ENCODE measurements at regions not wholly inside any gene's neighbourhood (a gene's known extent, or its start where the extent isn't known, plus 50 kb on each side); places are given as distances from the start of the nearest gene placed in this dataset.

DNA sequence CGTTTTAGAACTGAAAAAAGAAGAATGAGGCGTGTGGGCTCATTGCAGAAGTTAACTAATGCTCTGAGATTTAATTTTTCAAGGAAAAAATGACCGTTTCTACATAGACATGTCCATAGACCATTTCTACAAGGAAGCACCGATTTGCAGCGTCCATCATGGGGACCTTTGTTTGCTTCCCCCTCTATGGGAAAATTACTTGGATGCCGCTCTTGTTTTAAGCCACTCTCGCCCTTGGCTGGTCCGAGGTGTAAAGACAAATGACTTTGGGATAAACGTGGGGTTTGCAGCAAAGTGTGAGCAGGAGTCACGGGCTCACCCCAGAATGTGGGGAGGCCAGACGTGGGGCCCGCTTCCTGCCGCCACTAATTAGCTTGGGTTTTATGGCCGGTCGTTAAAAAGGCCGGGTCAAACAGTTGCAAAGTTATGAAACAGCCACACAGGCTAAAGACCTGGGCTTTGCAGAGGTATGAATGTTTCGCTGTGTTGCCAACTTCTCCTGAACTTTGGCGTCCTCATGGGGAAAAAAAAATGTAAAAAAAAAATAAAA is 235.9 kb downstream of the SHOX start:
- Histone ChIP-seq H3K27me3 (ENCODE audit: insufficient read depth, low read length) (no peaks in the 10 kb centered on the region), H3K36me3 (ENCODE audit: insufficient read depth, low read length) (no peaks in the 10 kb centered on the region), H2AFZ (ENCODE audit: low read depth, low read length) (no peak overlapping the region), H3K9me3 (ENCODE audit: low read length) (no peaks in the 10 kb centered on the region), H3K4me3 (ENCODE audit: low read length) (no peak overlapping the region), H3K4me1 (ENCODE audit: insufficient read depth, low read length) (no peaks in the 10 kb centered on the region)

DNA sequence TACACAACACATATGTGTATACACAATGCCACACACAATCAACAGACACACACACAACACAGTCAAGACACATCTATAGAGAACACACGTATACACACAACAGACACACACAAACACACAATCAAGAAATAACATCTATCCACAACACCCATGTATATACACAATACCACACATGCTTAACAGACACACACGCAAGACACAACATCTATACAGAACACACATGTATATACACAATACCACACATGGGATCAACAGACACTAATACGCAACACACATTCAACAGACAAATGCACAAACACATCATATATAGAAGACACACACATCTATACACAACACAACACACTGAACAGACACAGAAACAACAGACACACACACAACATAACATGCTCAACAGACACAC is 234.8 kb downstream of the SHOX start:
- Histone ChIP-seq H3K9me3 (ENCODE audit: low read length) (no peaks in the 10 kb centered on the region), H3K4me1 (ENCODE audit: insufficient read depth, low read length) (no peaks in the 10 kb centered on the region), H3K36me3 (ENCODE audit: insufficient read depth, low read length) (no peaks in the 10 kb centered on the region), H3K4me3 (ENCODE audit: low read length) (no peak overlapping the region), H2AFZ (ENCODE audit: low read depth, low read length) (no peak overlapping the region), H3K27me3 (ENCODE audit: insufficient read depth, low read length) (no peaks in the 10 kb centered on the region)

DNA sequence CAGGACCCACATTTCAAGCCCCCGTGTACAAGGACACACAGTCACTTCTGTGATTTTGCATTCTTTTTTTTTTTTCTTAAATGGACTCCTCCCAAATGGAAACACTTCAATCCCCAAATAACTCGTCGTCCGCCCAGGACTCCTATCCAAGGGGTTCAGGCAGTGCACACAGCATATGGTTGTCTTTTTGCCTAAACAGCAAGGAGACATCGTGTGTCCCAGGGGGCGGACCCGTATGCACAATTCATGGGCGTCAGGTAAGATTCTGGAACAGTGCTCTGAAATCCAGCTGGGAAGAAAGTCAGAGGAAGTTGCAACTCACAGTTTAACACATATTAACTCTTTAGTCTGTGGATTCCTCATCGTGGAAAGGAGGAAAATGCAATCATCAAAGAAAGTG is 231.3 kb downstream of the SHOX start:
- Histone ChIP-seq H3K27me3 (ENCODE audit: insufficient read depth, low read length) (no peaks in the 10 kb centered on the region), H3K9me3 (ENCODE audit: low read length) (no peaks in the 10 kb centered on the region), H2AFZ (ENCODE audit: low read depth, low read length) (no peak overlapping the region), H3K36me3 (ENCODE audit: insufficient read depth, low read length) (no peaks in the 10 kb centered on the region), H3K4me3 (ENCODE audit: low read length) (no peak overlapping the region), H3K4me1 (ENCODE audit: insufficient read depth, low read length) (no peaks in the 10 kb centered on the region)

- no peaks in the 10 kb centered on the region for H3K27me3 ChIP-seq (ENCODE audit: insufficient read depth, low read length)
- no peaks in the 10 kb centered on the region for H3K4me1 ChIP-seq (ENCODE audit: insufficient read depth, low read length)
- no peak overlapping the region for H3K4me3 ChIP-seq (ENCODE audit: low read length)
- no peaks in the 10 kb centered on the region for H3K9me3 ChIP-seq (ENCODE audit: low read length)
- H3K36me3 ChIP-seq (ENCODE audit: insufficient read depth, low read length): no peaks in the 10 kb centered on the region
- H2AFZ ChIP-seq (ENCODE audit: low read depth, low read length): no peak overlapping the region
Measured at GRCh38 chrX:861340-861890, 230.8 kb downstream of the SHOX start.

GRCh38 chrX:859329-859728 is 228.7 kb downstream of the SHOX start:
- H3K4me1 ChIP-seq (ENCODE audit: insufficient read depth, low read length): no peaks in the 10 kb centered on the region

DNA sequence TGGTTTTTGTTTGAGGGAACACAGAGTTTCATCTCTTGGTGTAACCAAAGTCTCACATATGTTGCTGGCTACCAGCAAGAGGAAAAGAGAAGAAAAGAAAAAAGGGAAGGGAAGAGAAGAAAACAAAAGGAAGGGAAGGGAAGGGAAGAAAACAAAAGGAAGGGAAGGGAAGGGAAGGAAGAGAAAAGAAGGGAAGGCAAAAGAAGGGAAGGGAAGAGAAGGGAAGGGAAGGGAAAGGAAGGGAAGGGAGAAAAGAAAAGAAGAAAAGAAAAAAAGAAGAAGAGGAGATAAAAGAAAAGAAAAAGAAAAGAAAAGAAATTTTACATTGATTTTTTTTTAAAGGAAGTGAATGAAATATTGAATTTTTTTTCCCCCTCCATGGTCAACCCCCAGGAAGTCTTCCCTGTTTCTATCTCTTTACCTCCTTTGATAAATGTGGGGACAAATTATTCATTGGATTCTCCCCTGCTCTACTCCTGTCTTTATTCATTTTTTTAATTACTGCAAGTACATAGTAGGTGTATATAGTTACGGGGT is 228.0 kb downstream of the SHOX start:
- Histone ChIP-seq H3K9me3 (ENCODE audit: low read length) (no peaks in the 10 kb centered on the region), H3K4me1 (ENCODE audit: insufficient read depth, low read length) (no peaks in the 10 kb centered on the region), H3K4me3 (ENCODE audit: low read length) (no peak overlapping the region), H3K36me3 (ENCODE audit: insufficient read depth, low read length) (no peaks in the 10 kb centered on the region), H3K27me3 (ENCODE audit: insufficient read depth, low read length) (no peaks in the 10 kb centered on the region), H2AFZ (ENCODE audit: low read depth, low read length) (no peak overlapping the region)

More at GRCh38 chrX:859329-859728, 228.7 kb downstream of the SHOX start:
- Histone ChIP-seq H3K36me3 (ENCODE audit: insufficient read depth, low read length) (no peaks in the 10 kb centered on the region), H2AFZ (ENCODE audit: low read depth, low read length) (no peak overlapping the region), H3K27me3 (ENCODE audit: insufficient read depth, low read length) (no peaks in the 10 kb centered on the region), H3K4me3 (ENCODE audit: low read length) (no peak overlapping the region), H3K9me3 (ENCODE audit: low read length) (no peaks in the 10 kb centered on the region)

- H2AFZ ChIP-seq (ENCODE audit: low read depth, low read length): no peak overlapping the region
- H3K36me3 ChIP-seq (ENCODE audit: insufficient read depth, low read length): no peaks in the 10 kb centered on the region
- H3K9me3 ChIP-seq (ENCODE audit: low read length): no peaks in the 10 kb centered on the region
- H3K4me1 ChIP-seq (ENCODE audit: insufficient read depth, low read length): no peaks in the 10 kb centered on the region
- H3K4me3 ChIP-seq (ENCODE audit: low read length): no peak overlapping the region
- H3K27me3 ChIP-seq (ENCODE audit: insufficient read depth, low read length): no peaks in the 10 kb centered on the region
Measured at GRCh38 chrX:857376-857775, 226.8 kb downstream of the SHOX start.

GRCh38 chrX:856566-857290 is 226.1 kb downstream of the SHOX start:
- Histone ChIP-seq H3K9me3 (ENCODE audit: low read length) (no peaks in the 10 kb centered on the region), H3K27me3 (ENCODE audit: insufficient read depth, low read length) (no peaks in the 10 kb centered on the region), H3K4me3 (ENCODE audit: low read length) (no peak overlapping the region), H3K4me1 (ENCODE audit: insufficient read depth, low read length) (no peaks in the 10 kb centered on the region), H3K36me3 (ENCODE audit: insufficient read depth, low read length) (no peaks in the 10 kb centered on the region), H2AFZ (ENCODE audit: low read depth, low read length) (no peak overlapping the region)

- Histone ChIP-seq H3K27me3 (ENCODE audit: insufficient read depth, low read length) (no peaks in the 10 kb centered on the region), H3K36me3 (ENCODE audit: insufficient read depth, low read length) (no peaks in the 10 kb centered on the region), H3K4me1 (ENCODE audit: insufficient read depth, low read length) (no peaks in the 10 kb centered on the region), H3K4me3 (ENCODE audit: low read length) (no peak overlapping the region), H2AFZ (ENCODE audit: low read depth, low read length) (no peak overlapping the region), H3K9me3 (ENCODE audit: low read length) (no peaks in the 10 kb centered on the region)
Measured at GRCh38 chrX:853304-853703, 222.7 kb downstream of the SHOX start.

DNA sequence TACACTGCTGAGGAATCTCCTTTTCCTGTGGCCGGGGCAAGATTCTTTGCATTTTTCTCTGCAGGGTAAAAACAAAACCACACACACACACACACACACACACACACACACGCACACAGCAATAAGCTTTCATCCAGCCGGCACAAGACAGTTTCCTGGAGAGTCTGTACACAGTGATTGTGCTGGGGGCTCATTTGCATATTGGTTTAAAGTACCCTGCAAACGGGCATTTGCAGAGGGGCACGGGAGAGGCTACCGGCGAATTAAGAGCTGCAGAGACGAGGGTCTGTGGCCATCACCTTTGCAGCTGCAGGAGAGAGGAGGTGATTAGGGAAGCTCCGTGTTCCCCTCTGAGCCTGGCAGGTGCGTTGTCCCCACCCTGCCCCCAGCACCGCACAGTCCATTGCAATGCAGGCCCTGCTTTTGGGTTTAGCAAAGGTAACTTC is 219.9 kb downstream of the SHOX start:
- H3K27me3 ChIP-seq (ENCODE audit: insufficient read depth, low read length): no peaks in the 10 kb centered on the region
- no peaks in the 10 kb centered on the region for H3K9me3 ChIP-seq (ENCODE audit: low read length)
- H2AFZ ChIP-seq (ENCODE audit: low read depth, low read length): no peak overlapping the region
- H3K4me3 ChIP-seq (ENCODE audit: low read length): no peak overlapping the region
- H3K36me3 ChIP-seq (ENCODE audit: insufficient read depth, low read length): no peaks in the 10 kb centered on the region
- H3K4me1 ChIP-seq (ENCODE audit: insufficient read depth, low read length): no peaks in the 10 kb centered on the region

DNA sequence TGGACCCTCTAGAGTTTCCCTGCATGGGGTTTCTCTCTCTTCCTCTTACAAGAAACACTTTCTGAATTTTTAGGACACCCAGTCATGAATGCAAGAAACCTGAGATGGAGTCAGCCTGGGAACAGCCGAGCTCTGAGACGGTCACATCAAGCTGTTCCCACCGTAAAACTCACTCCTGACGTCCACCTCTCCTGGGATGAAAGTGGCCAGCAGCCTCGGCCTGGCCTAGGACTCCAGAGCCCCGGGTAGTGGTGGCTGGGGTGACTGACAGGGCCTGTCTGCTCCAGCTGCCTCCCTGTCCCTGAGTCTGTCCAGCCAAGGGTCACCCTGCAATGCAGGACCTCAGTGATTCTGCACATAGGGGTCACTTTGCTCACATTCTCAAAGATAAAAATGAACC is 217.8 kb downstream of the SHOX start:
- Histone ChIP-seq H3K4me1 (ENCODE audit: insufficient read depth, low read length) (no peaks in the 10 kb centered on the region), H3K36me3 (ENCODE audit: insufficient read depth, low read length) (no peaks in the 10 kb centered on the region), H2AFZ (ENCODE audit: low read depth, low read length) (no peak overlapping the region), H3K4me3 (ENCODE audit: low read length) (no peak overlapping the region), H3K9me3 (ENCODE audit: low read length) (no peaks in the 10 kb centered on the region), H3K27me3 (ENCODE audit: insufficient read depth, low read length) (no peaks in the 10 kb centered on the region)

GRCh38 chrX:843306-843705 is 212.7 kb downstream of the SHOX start:
- Histone ChIP-seq H3K4me3 (ENCODE audit: low read length) (no peak overlapping the region), H2AFZ (ENCODE audit: low read depth, low read length) (no peak overlapping the region), H3K36me3 (ENCODE audit: insufficient read depth, low read length) (no peaks in the 10 kb centered on the region), H3K9me3 (ENCODE audit: low read length) (no peaks in the 10 kb centered on the region), H3K27me3 (ENCODE audit: insufficient read depth, low read length) (no peaks in the 10 kb centered on the region), H3K4me1 (ENCODE audit: insufficient read depth, low read length) (no peaks in the 10 kb centered on the region)

GRCh38 chrX:840556-840955 is 210.0 kb downstream of the SHOX start:
- no peaks in the 10 kb centered on the region for H3K4me1 ChIP-seq (ENCODE audit: insufficient read depth, low read length)
- H3K9me3 ChIP-seq (ENCODE audit: low read length): no peaks in the 10 kb centered on the region
- no peak overlapping the region for H3K4me3 ChIP-seq (ENCODE audit: low read length)
- H3K27me3 ChIP-seq (ENCODE audit: insufficient read depth, low read length): no peaks in the 10 kb centered on the region
- H2AFZ ChIP-seq (ENCODE audit: low read depth, low read length): no peak overlapping the region
- H3K36me3 ChIP-seq (ENCODE audit: insufficient read depth, low read length): no peaks in the 10 kb centered on the region
